WTC11 (cell line): ENCODE measurements at regions not wholly inside any gene's neighbourhood (a gene's known extent, or its start where the extent isn't known, plus 50 kb on each side); places are given as distances from the start of the nearest gene placed in this dataset.

Source experiments
- ATAC-seq: fragments of 200-7000 bp; cut with Tn5 transposase; 2 replicates; pipeline ENCODE4 v1.10.0; 2021; ENCODE audit warnings: mild to moderate bottlenecking, moderate library complexity
- CTCF ChIA-PET: fragments of 300-600 bp; sonication (Branson Sonifier 250); formaldehyde crosslinking; loops from one replicate; lab custom pipeline; 2021; ENCODE audit warnings: antibody characterized with exemption; lab: Charles Lee
- POLR2A ChIA-PET: fragments of 350-600 bp; sonication (Branson Sonifier 250); formaldehyde crosslinking; loops from one replicate; lab custom pipeline; 2021; ENCODE audit warnings: antibody characterized with exemption; lab: Charles Lee
- DNase-seq: peaks from one replicate; pipeline ENCODE4 v3.0.0; 2021; ENCODE audit warnings: low spot score
- H3K27ac Mint-ChIP-seq: 2 replicates; pipeline ENCODE4 v1.8.0; 2021; ENCODE audit warnings: mixed read lengths
- H3K27me3 Mint-ChIP-seq: 2 replicates; pipeline ENCODE4 v1.8.0; 2021; ENCODE audit warnings: low read depth, mild to moderate bottlenecking, moderate library complexity, mixed read lengths
- H3K36me3 Mint-ChIP-seq: 2 replicates; pipeline ENCODE4 v1.8.0; 2021; ENCODE audit warnings: mixed read lengths
- H3K4me1 Mint-ChIP-seq: 2 replicates; pipeline ENCODE4 v1.8.0; 2022; ENCODE audit warnings: mixed read lengths
- H3K4me3 Mint-ChIP-seq: 2 replicates; pipeline ENCODE4 v1.8.0; 2021; ENCODE audit warnings: mild to moderate bottlenecking, moderate library complexity, mixed read lengths
- H3K9me3 Mint-ChIP-seq: 2 replicates; pipeline ENCODE4 v1.8.0; 2021; ENCODE audit warnings: mixed read lengths
- CBFB ChIP-seq: sonication (generic); formaldehyde crosslinking; IDR thresholded peaks from 2 replicates; pipeline ENCODE4 v1.8.1; 2022; ENCODE audit warnings: mild to moderate bottlenecking, low read depth, missing genetic modification reagents
- CREB1 ChIP-seq: sonication (generic); formaldehyde crosslinking; IDR thresholded peaks from 2 replicates; pipeline ENCODE4 v1.8.0; 2023; ENCODE audit warnings: mild to moderate bottlenecking, missing genetic modification reagents
- ESRRA ChIP-seq: sonication (generic); formaldehyde crosslinking; IDR thresholded peaks from 2 replicates; pipeline ENCODE4 v1.8.1; 2022; ENCODE audit warnings: mild to moderate bottlenecking, missing genetic modification reagents, borderline replicate concordance
- HMGA2 ChIP-seq: fragments of 250-450 bp; sonication (Bioruptor Pico); IDR thresholded peaks from 2 replicates; pipeline ENCODE4 v1.4.0; 2021; ENCODE audit warnings: mild to moderate bottlenecking, moderate library complexity
- IRF2 ChIP-seq: sonication (generic); formaldehyde crosslinking; IDR thresholded peaks from 2 replicates; pipeline ENCODE4 v1.8.0; 2022; ENCODE audit warnings: low read depth, missing genetic modification reagents, borderline replicate concordance
- JUN ChIP-seq: sonication (generic); formaldehyde crosslinking; IDR thresholded peaks from 2 replicates; pipeline ENCODE4 v1.8.0; 2023; ENCODE audit warnings: mild to moderate bottlenecking, missing genetic modification reagents
- MYBL2 ChIP-seq: sonication (generic); formaldehyde crosslinking; IDR thresholded peaks from 2 replicates; pipeline ENCODE4 v1.8.1; 2023; ENCODE audit warnings: mild to moderate bottlenecking, moderate library complexity, missing genetic modification reagents
- NR1H2 ChIP-seq: sonication (generic); formaldehyde crosslinking; IDR thresholded peaks from 2 replicates; pipeline ENCODE4 v1.9.0; 2021; ENCODE audit warnings: mild to moderate bottlenecking, moderate library complexity, missing genetic modification reagents
- SMAD3 ChIP-seq: sonication (generic); formaldehyde crosslinking; IDR thresholded peaks from 2 replicates; pipeline ENCODE4 v1.8.0; 2022; ENCODE audit warnings: missing genetic modification reagents, mild to moderate bottlenecking, borderline replicate concordance
- SP1 ChIP-seq: sonication (generic); formaldehyde crosslinking; conservative IDR thresholded peaks from 2 replicates; pipeline ENCODE4 v1.8.1; 2022; ENCODE audit warnings: missing genetic modification reagents
- ZBTB21 ChIP-seq: sonication (generic); formaldehyde crosslinking; IDR thresholded peaks from 2 replicates; pipeline ENCODE4 v1.8.1; 2023; ENCODE audit warnings: mild to moderate bottlenecking, missing genetic modification reagents, borderline replicate concordance
- ZNF121 ChIP-seq: sonication (generic); formaldehyde crosslinking; IDR thresholded peaks from 2 replicates; pipeline ENCODE4 v1.8.0; 2023; ENCODE audit warnings: missing genetic modification reagents
- ZNF232 ChIP-seq: sonication (generic); formaldehyde crosslinking; IDR thresholded peaks from 2 replicates; pipeline ENCODE4 v1.8.0; 2022; ENCODE audit warnings: mild to moderate bottlenecking, missing genetic modification reagents
- ZNF317 ChIP-seq: sonication (generic); formaldehyde crosslinking; IDR thresholded peaks from 2 replicates; pipeline ENCODE4 v1.8.1; 2023; ENCODE audit warnings: low read depth, mild to moderate bottlenecking, moderate library complexity, missing genetic modification reagents, borderline replicate concordance
- ZNF671 ChIP-seq: fragments of 250-450 bp; sonication (Bioruptor Pico); IDR thresholded peaks from 2 replicates; pipeline ENCODE4 v1.8.0; 2021; ENCODE audit warnings: mild to moderate bottlenecking
- TF ChIP-seq, protein P1 (sequence below): fragments of 250-450 bp; sonication (Bioruptor Pico); conservative IDR thresholded peaks from 2 replicates; pipeline ENCODE4 v1.9.0; 2021; ENCODE audit warnings: mild to moderate bottlenecking
- TF ChIP-seq, protein P2 (sequence below): sonication (generic); formaldehyde crosslinking; IDR thresholded peaks from 2 replicates; pipeline ENCODE4 v1.8.1; 2023; ENCODE audit warnings: mild to moderate bottlenecking, missing genetic modification reagents, moderate library complexity
- TF ChIP-seq, protein P3 (sequence below): sonication (generic); formaldehyde crosslinking; IDR thresholded peaks from 2 replicates; pipeline ENCODE4 v1.8.1; 2023; ENCODE audit warnings: mild to moderate bottlenecking, missing genetic modification reagents, moderate library complexity
- TF ChIP-seq, protein P4 (sequence below): fragments of 250-450 bp; sonication (Bioruptor Pico); IDR thresholded peaks from 2 replicates; pipeline ENCODE4 v1.9.0; 2021; ENCODE audit warnings: mild to moderate bottlenecking, borderline replicate concordance
- TF ChIP-seq, protein P5 (sequence below): sonication (generic); formaldehyde crosslinking; IDR thresholded peaks from 2 replicates; pipeline ENCODE4 v1.8.1; 2022; ENCODE audit warnings: mild to moderate bottlenecking, moderate library complexity, missing genetic modification reagents
- TF ChIP-seq, protein P6 (sequence below): sonication (generic); formaldehyde crosslinking; IDR thresholded peaks from 2 replicates; pipeline ENCODE4 v1.8.1; 2022; ENCODE audit warnings: low read depth, missing genetic modification reagents, borderline replicate concordance
- TF ChIP-seq, protein P7 (sequence below): sonication (generic); formaldehyde crosslinking; IDR thresholded peaks from 2 replicates; pipeline ENCODE4 v1.8.1; 2023; ENCODE audit warnings: mild to moderate bottlenecking, missing genetic modification reagents

DNA sequence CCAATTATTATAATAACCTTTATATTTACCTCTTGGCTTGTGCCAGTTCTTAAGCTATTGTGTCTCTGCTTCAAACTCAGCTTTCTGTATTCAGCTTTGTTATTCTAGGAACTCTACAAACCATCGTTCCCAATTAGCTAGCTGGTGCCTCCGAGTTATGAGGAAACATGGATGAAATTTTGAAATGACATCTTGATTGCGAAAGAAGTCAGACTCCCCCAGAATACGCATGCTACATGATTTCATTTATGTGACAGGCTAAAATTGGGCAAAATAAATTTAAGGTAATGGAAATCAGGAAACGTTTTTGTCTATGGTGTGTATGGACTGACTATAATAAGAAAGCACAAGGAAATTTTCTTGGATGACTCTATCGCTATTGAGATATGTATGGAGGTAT is 256.8 kb upstream of the NCAM2 start (continued):
- TF ChIP-seq ESRRA (CRISPR knock-in tag) (no peak), CBFB (CRISPR knock-in tag) (no peak), JUN (CRISPR knock-in tag) (no peak), HMGA2 (CRISPR knock-in tag) (no peak)
- TF ChIP-seq, protein P1, sequence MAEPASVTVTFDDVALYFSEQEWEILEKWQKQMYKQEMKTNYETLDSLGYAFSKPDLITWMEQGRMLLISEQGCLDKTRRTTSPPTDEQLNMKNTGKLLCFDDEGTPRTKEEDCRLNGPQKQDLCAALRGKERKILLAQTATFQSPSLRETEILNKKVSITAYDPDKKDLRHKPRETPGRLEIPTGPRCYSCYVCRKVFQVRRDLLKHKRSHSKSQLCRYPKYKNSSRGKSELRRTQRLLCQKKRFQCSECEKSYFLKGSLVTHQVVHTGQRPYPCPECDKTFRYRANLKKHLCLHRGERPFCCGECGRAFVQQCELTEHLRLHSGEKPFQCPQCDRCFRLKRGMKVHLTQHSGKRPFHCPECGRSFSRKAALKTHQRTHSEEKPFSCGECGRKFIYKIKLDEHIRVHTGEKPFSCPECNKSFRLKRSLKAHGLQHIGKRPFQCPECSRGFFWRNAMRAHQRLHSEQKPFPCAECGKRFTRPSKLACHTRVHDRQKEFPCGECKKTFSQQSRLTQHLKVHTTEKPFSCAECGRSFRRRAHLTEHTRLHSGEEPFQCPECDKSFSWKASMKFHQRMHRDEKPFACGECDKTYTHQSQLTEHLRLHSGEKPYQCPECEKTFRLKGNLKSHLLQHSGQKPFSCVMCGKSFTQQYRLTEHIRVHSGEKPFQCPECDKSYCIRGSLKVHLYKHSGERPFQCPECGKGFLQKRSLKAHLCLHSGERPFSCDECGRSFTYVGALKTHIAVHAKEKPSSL (CRISPR knock-in tag), result no peak

DNA sequence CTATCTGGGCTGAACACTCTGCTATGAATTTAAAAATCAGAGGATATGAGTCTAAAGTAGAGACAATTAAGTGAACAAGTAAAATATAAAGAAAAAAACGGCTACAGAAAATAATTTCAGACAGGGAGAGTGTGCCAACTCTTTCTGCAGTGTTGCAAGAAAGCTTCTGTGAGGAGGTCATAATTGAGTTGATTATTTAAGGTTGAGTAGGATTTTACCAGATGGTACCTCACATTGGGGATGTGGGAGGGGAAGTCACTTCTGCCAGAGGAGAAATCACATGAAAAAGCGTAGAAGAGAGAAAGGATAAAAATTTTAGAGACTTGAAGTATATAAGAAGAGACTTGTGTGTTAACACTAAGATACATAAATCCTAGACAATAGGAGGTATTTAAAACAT is 238.0 kb upstream of the NCAM2 start:
- Mint-ChIP-seq H3K4me1 (no peaks in the 10 kb centered on the region), H3K27me3 (no peaks in the 10 kb centered on the region), H3K4me3 (no peak overlapping the region), H3K36me3 (no peaks in the 10 kb centered on the region), H3K9me3 (peaks cover 4% of the 10 kb centered on the region; the same call in 1 of the 2 replicates)
- no peak for DNase-seq
- ChIA-PET CTCF (no interaction called here), POLR2A (no interaction called here)
- TF ChIP-seq, protein P2, sequence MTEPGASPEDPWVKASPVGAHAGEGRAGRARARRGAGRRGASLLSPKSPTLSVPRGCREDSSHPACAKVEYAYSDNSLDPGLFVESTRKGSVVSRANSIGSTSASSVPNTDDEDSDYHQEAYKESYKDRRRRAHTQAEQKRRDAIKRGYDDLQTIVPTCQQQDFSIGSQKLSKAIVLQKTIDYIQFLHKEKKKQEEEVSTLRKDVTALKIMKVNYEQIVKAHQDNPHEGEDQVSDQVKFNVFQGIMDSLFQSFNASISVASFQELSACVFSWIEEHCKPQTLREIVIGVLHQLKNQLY, result no peak
- TF ChIP-seq IRF2 (CRISPR knock-in tag), result no peak
- TF ChIP-seq, protein P3, sequence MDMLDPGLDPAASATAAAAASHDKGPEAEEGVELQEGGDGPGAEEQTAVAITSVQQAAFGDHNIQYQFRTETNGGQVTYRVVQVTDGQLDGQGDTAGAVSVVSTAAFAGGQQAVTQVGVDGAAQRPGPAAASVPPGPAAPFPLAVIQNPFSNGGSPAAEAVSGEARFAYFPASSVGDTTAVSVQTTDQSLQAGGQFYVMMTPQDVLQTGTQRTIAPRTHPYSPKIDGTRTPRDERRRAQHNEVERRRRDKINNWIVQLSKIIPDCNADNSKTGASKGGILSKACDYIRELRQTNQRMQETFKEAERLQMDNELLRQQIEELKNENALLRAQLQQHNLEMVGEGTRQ (CRISPR knock-in tag), result no peak
- TF ChIP-seq SMAD3 (CRISPR knock-in tag), result no peak
- no peak for TF ChIP-seq ZNF317
- TF ChIP-seq CREB1 (CRISPR knock-in tag), result no peak
- TF ChIP-seq, protein P4, sequence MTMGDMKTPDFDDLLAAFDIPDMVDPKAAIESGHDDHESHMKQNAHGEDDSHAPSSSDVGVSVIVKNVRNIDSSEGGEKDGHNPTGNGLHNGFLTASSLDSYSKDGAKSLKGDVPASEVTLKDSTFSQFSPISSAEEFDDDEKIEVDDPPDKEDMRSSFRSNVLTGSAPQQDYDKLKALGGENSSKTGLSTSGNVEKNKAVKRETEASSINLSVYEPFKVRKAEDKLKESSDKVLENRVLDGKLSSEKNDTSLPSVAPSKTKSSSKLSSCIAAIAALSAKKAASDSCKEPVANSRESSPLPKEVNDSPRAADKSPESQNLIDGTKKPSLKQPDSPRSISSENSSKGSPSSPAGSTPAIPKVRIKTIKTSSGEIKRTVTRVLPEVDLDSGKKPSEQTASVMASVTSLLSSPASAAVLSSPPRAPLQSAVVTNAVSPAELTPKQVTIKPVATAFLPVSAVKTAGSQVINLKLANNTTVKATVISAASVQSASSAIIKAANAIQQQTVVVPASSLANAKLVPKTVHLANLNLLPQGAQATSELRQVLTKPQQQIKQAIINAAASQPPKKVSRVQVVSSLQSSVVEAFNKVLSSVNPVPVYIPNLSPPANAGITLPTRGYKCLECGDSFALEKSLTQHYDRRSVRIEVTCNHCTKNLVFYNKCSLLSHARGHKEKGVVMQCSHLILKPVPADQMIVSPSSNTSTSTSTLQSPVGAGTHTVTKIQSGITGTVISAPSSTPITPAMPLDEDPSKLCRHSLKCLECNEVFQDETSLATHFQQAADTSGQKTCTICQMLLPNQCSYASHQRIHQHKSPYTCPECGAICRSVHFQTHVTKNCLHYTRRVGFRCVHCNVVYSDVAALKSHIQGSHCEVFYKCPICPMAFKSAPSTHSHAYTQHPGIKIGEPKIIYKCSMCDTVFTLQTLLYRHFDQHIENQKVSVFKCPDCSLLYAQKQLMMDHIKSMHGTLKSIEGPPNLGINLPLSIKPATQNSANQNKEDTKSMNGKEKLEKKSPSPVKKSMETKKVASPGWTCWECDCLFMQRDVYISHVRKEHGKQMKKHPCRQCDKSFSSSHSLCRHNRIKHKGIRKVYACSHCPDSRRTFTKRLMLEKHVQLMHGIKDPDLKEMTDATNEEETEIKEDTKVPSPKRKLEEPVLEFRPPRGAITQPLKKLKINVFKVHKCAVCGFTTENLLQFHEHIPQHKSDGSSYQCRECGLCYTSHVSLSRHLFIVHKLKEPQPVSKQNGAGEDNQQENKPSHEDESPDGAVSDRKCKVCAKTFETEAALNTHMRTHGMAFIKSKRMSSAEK, result no peak
- TF ChIP-seq MYBL2 (CRISPR knock-in tag), result no peak
- TF ChIP-seq ZNF121, result no peak
- TF ChIP-seq, all 79 proteins: peak for 0
- no peak overlapping the region for H3K27ac Mint-ChIP-seq
- ATAC-seq, result no peak

DNA sequence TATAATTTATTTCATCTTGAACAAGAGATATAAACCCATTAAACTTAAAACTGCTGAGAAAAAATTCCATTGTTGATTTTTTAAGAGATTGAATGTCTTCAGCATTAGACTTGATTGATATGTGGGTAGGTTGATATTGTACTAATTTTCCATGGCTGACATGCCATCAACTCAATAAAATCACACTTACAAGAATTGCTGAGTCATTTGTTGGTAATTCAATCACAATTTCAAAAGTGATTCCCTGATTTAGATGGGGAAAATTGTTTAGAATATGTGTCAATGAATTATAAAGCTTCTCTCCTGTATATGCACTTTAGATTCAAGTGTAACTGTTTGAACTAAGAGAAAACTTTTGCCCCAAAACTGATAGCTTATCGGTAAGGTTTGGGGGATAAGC is 223.5 kb upstream of the NCAM2 start:
- Mint-ChIP-seq H3K4me3 (no peak overlapping the region), H3K36me3 (peaks cover 44% of the 10 kb centered on the region), H3K27ac (no peak overlapping the region), H3K4me1 (no peaks in the 10 kb centered on the region), H3K27me3 (peaks cover 9% of the 10 kb centered on the region; the same call in 1 of the 2 replicates), H3K9me3 (peaks cover 55% of the 10 kb centered on the region)
- ChIA-PET POLR2A (no interaction called here), CTCF (no interaction called here)
- ATAC-seq (no peak), DNase-seq (no peak)
- no peak for TF ChIP-seq NR1H2 (CRISPR knock-in tag)
- no peak for TF ChIP-seq ZNF671
- TF ChIP-seq, protein P5, sequence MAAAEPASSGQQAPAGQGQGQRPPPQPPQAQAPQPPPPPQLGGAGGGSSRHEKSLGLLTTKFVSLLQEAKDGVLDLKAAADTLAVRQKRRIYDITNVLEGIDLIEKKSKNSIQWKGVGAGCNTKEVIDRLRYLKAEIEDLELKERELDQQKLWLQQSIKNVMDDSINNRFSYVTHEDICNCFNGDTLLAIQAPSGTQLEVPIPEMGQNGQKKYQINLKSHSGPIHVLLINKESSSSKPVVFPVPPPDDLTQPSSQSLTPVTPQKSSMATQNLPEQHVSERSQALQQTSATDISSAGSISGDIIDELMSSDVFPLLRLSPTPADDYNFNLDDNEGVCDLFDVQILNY (CRISPR knock-in tag), result no peak
- TF ChIP-seq, protein P2, result no peak
- TF ChIP-seq ZNF232 (CRISPR knock-in tag), result no peak
- TF ChIP-seq, protein P6, sequence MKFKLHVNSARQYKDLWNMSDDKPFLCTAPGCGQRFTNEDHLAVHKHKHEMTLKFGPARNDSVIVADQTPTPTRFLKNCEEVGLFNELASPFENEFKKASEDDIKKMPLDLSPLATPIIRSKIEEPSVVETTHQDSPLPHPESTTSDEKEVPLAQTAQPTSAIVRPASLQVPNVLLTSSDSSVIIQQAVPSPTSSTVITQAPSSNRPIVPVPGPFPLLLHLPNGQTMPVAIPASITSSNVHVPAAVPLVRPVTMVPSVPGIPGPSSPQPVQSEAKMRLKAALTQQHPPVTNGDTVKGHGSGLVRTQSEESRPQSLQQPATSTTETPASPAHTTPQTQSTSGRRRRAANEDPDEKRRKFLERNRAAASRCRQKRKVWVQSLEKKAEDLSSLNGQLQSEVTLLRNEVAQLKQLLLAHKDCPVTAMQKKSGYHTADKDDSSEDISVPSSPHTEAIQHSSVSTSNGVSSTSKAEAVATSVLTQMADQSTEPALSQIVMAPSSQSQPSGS, result no peak
- TF ChIP-seq ZBTB21 (CRISPR knock-in tag), result no peak
- TF ChIP-seq CBFB (CRISPR knock-in tag), result no peak
- TF ChIP-seq, protein P7, sequence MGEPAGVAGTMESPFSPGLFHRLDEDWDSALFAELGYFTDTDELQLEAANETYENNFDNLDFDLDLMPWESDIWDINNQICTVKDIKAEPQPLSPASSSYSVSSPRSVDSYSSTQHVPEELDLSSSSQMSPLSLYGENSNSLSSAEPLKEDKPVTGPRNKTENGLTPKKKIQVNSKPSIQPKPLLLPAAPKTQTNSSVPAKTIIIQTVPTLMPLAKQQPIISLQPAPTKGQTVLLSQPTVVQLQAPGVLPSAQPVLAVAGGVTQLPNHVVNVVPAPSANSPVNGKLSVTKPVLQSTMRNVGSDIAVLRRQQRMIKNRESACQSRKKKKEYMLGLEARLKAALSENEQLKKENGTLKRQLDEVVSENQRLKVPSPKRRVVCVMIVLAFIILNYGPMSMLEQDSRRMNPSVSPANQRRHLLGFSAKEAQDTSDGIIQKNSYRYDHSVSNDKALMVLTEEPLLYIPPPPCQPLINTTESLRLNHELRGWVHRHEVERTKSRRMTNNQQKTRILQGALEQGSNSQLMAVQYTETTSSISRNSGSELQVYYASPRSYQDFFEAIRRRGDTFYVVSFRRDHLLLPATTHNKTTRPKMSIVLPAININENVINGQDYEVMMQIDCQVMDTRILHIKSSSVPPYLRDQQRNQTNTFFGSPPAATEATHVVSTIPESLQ (CRISPR knock-in tag), result no peak
- no peak for TF ChIP-seq SP1 (CRISPR knock-in tag)
